Panc1 (cell line): ENCODE measurements at regions not wholly inside any gene's neighbourhood (a gene's known extent, or its start where the extent isn't known, plus 50 kb on each side); places are given as distances from the start of the nearest gene placed in this dataset.

Experiments used
- CTCF ChIP-seq: fragments of 450-650 bp; IDR thresholded peaks from 2 replicates; pipeline ENCODE4 v1.5.1; 2017; ENCODE audit warnings: mild to moderate bottlenecking
- POLR2AphosphoS5 ChIP-seq: IDR thresholded peaks from 2 replicates; pipeline ENCODE4 v1.6.1; 2012; ENCODE audit warnings: mild to moderate bottlenecking, low read depth, low read length, moderate library complexity
- SIN3A ChIP-seq: IDR thresholded peaks from 2 replicates; pipeline ENCODE4 v1.6.1; 2012; ENCODE audit warnings: low read depth, mild to moderate bottlenecking, low read length, moderate library complexity, borderline replicate concordance; ENCODE audit not compliant: insufficient read depth
- TCF7L2 ChIP-seq: IDR thresholded peaks from 2 replicates; pipeline ENCODE4 v1.6.1; 2011; ENCODE audit warnings: mild to moderate bottlenecking, low read depth, low read length, inconsistent platforms

GRCh38 chr5:32932241-32932935, 221.3 kb downstream of the NPR3 start:
- no peak for TF ChIP-seq CTCF
- no peak for TF ChIP-seq POLR2AphosphoS5
- no peak for TF ChIP-seq SIN3A
- no peak for TF ChIP-seq TCF7L2
